HFF-Myc (cell line): ENCODE measurements at regions not wholly inside any gene's neighbourhood (a gene's known extent, or its start where the extent isn't known, plus 50 kb on each side); places are given as distances from the start of the nearest gene placed in this dataset.

Experiments used
- DNase-seq: peaks from one replicate; pipeline ENCODE4 v3.0.0-alpha.2; 2011; ENCODE audit warnings: low read depth; ENCODE audit errors: extremely low read depth
- H3K4me3 ChIP-seq: replicated peaks from 2 replicates; pipeline ENCODE4 v1.5.1; 2011; ENCODE audit warnings: low read depth, mild to moderate bottlenecking, control low read depth, low read length
- TF ChIP-seq, protein P1 (sequence below): IDR thresholded peaks from 2 replicates; pipeline ENCODE4 v1.5.1; 2012; ENCODE audit warnings: mild to moderate bottlenecking, low read depth, low read length, control low read depth; ENCODE audit errors: missing control alignments

DNA sequence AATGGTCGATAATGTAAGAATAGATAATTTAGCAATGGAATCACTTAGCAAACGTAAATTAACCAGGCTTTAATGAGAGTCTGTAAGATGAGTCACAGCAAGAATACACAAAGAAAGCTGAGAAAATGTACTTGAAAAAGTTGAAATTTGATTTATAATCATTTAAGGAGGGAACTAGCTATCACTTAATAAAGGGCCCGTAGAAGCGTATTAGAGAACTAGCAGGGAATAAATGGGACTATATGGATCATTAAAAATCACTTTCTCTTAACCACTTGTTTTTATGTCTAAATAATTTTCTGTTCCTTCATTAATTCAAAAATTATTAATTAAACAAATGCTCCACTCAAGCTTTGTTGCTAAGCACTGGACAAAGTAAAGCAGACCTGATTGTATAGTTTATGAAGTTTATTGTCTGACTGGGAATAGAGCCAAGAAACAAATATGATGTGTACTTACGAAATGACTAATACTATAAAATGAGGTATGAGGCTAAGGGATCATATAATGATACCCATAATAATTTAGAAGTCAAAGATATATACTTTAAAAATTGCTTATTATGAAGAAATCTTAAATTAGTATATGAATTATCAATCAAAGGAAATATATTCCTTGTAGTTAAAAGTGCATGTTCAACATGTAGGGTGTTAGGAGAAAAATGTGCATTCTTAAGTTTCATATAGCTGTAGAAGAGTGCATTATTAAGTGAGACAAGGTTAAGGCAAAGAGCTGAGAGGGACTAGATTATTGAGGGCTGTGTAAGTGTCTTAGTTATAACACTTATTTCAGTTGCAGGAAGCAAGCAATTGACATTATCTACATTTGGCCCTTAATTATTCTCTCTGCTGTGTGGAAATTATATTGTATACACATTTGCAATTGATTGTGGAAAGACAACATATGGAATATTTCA lies 196.8 kb downstream of the PRDM9 start:
- DNase-seq: no peak
- H3K4me3 ChIP-seq: no peak overlapping the region
- TF ChIP-seq, protein P1, sequence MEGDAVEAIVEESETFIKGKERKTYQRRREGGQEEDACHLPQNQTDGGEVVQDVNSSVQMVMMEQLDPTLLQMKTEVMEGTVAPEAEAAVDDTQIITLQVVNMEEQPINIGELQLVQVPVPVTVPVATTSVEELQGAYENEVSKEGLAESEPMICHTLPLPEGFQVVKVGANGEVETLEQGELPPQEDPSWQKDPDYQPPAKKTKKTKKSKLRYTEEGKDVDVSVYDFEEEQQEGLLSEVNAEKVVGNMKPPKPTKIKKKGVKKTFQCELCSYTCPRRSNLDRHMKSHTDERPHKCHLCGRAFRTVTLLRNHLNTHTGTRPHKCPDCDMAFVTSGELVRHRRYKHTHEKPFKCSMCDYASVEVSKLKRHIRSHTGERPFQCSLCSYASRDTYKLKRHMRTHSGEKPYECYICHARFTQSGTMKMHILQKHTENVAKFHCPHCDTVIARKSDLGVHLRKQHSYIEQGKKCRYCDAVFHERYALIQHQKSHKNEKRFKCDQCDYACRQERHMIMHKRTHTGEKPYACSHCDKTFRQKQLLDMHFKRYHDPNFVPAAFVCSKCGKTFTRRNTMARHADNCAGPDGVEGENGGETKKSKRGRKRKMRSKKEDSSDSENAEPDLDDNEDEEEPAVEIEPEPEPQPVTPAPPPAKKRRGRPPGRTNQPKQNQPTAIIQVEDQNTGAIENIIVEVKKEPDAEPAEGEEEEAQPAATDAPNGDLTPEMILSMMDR: no peak

DNA sequence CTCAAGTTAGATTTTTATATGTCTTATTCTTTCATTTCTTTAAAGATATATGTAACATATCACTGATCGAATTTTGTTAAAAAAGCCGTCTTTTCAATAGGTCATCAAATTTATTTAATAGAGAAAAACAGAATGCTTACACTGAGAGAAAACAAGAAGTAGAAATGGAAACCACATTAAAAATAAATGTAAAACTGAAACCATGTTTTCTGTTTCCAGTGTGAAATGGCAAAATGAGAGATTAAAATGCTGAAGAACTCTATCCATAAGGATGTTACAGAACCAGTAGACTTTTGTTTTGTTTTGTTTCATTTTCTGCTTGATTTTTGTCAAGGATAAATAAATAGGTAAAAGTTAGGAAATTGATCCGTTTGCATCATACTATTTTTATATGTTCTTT lies 210.1 kb downstream of the PRDM9 start:
- TF ChIP-seq, protein P1: no peak
- H3K4me3 ChIP-seq: no peak overlapping the region
- no peak for DNase-seq

DNA sequence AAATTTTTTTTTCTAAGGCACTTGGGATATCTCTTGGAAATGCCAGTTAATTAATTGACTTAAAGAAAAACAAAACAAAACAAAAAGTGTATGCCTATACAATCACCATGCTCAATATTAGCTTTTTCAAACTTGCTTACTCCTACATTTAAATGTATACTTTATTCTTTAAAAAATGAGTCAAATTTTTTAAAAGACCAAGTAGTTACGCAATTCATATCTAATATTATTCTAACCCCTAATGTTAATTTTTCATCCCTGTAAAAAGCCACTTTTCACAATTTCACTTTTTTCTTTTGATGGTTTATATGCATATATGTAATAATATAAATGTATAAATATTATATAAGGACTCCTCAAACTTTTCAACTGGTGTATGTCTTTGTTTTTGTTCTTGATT lies 211.2 kb downstream of the PRDM9 start:
- TF ChIP-seq, protein P1: no peak
- no peak for DNase-seq
- H3K4me3 ChIP-seq: no peak overlapping the region

DNA sequence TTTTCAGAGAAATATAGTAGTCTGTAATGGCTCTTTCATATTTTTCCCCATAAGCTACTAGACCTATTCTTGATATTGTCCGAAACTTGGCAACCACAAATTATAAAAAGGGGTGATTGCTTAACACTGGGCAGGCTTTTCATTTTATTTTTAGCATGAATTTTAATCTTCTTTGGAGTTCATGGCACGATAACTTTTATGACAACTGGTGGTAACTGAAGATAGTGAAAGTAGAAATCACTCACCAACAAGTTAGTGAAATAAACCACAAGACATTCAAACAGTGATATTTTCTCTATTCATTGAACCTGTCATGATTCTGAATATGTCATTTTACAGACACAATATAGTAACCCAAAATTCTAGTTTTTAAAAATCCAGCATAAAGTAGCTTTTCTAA lies 213.9 kb downstream of the PRDM9 start:
- TF ChIP-seq, protein P1: no peak
- no peak overlapping the region for H3K4me3 ChIP-seq
- no peak for DNase-seq

DNA sequence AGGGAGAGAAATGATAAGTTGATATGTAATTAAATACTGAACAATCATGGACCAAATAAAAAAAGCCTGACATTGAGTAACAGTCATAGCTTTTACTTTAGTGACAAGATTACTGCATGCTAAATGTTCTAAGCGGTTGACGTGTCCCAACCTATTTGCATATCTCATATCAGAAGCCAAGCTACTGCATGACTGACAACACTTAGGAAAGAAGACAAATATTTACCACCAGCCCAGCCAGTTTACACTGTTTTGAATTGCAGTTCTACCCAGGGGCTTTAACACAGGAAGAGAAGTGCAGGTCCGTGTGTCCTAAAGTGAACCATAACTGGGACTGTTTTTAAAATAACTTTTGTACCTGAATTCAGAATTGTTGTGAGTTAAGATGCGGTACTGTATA lies 219.9 kb downstream of the PRDM9 start:
- TF ChIP-seq, protein P1: no peak
- no peak overlapping the region for H3K4me3 ChIP-seq
- no peak for DNase-seq

DNA sequence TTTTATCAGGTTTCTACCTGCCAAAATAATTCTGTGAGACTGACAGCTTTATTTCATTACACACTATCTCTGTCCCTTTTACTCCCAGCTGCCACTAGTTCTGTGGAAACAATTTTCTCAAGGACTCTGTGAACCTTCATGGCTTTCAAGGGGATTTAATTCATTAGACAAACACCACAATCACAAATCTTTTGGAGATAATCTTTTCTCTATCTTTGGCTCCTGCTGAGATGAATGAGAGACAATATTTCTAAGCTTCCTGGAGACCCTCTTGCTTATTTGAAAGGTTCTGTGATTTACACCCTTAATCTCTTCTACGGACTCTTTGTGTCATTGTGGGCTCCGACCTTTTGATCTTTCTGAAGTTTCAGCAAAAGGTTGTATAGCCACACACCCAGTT lies 222.6 kb downstream of the PRDM9 start:
- no peak overlapping the region for H3K4me3 ChIP-seq
- TF ChIP-seq, protein P1: no peak
- no peak for DNase-seq

DNA sequence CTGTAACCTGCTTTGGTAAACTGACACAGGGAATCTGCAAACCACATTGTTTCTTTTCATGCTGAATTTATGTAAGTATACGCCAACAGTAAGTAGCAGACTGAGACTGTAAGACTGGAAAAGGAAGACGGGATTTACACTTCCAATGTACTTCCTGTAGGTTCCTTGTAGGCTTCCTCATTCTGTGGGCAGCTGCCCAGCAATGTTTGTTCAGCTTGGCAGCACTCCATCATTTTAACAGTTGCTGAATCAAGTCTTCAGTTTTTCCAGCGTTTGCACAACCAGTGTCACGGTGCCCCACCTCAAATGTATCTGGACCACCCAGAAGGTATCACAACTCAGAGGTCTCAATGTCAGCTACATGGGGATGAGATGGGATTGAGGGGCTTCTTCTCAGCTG lies 232.6 kb downstream of the PRDM9 start:
- H3K4me3 ChIP-seq: no peak overlapping the region
- no peak for DNase-seq
- TF ChIP-seq, protein P1: no peak
